Colonic mucosa (tissue), 4 donors: ENCODE measurements at regions not wholly inside any gene's neighbourhood (a gene's known extent, or its start where the extent isn't known, plus 50 kb on each side); places are given as distances from the start of the nearest gene placed in this dataset.

Source experiments
- DNase-seq: peaks from one replicate; pipeline ENCODE4 v3.0.0-alpha.2; 2020
- H3K27ac ChIP-seq: fragments of 200-600 bp; one replicate; pipeline ENCODE4 v1.8.0; 2021
- H3K27me3 ChIP-seq: fragments of 200-600 bp; one replicate; pipeline ENCODE4 v1.8.0; 2021
- H3K36me3 ChIP-seq: fragments of 200-600 bp; one replicate; pipeline ENCODE4 v1.8.0; 2021
- H3K4me1 ChIP-seq: fragments of 200-600 bp; one replicate; pipeline ENCODE4 v1.8.0; 2021; ENCODE audit warnings: mild to moderate bottlenecking
- H3K4me3 ChIP-seq: fragments of 200-600 bp; one replicate; pipeline ENCODE4 v1.8.0; 2021
- H3K9ac ChIP-seq, 2 donors: one replicate each; pipeline ENCODE4 v1.7.0; 2013; ENCODE audit warnings: control low read depth in 2 of 2, low read depth in 2 of 2, low read length in 2 of 2
- H3K9me3 ChIP-seq: fragments of 200-600 bp; one replicate; pipeline ENCODE4 v1.8.0; 2021
- intact Hi-C: fragments of 100-400 bp; cut with DNase I; formaldehyde crosslinking; loops from one replicate; pipeline ENCODE4 v1.14.1; 2022
- TF ChIP-seq, protein P1 (sequence below): fragments of 200-600 bp; IDR thresholded peaks from one replicate; pipeline ENCODE4 v1.8.0; 2022; ENCODE audit warnings: antibody characterized with exemption, mild to moderate bottlenecking
- donor health status: healthy.
- donor health status: DM: no; HTN: no; CAD: no.
- donor health status: DM: no; HTN: no; CAD: no.

- no peak overlapping the region for H3K27ac ChIP-seq
- intact Hi-C loops = no loop called here
- H3K9me3 ChIP-seq = no peaks in the 10 kb centered on the region
- DNase-seq = no peak
- no peaks in the 10 kb centered on the region for H3K36me3 ChIP-seq
- no peaks in the 10 kb centered on the region for H3K4me1 ChIP-seq
- no peak overlapping the region for H3K4me3 ChIP-seq
- H3K9ac ChIP-seq = no peak overlapping the region
- no peaks in the 10 kb centered on the region for H3K27me3 ChIP-seq
- TF ChIP-seq, protein P1, sequence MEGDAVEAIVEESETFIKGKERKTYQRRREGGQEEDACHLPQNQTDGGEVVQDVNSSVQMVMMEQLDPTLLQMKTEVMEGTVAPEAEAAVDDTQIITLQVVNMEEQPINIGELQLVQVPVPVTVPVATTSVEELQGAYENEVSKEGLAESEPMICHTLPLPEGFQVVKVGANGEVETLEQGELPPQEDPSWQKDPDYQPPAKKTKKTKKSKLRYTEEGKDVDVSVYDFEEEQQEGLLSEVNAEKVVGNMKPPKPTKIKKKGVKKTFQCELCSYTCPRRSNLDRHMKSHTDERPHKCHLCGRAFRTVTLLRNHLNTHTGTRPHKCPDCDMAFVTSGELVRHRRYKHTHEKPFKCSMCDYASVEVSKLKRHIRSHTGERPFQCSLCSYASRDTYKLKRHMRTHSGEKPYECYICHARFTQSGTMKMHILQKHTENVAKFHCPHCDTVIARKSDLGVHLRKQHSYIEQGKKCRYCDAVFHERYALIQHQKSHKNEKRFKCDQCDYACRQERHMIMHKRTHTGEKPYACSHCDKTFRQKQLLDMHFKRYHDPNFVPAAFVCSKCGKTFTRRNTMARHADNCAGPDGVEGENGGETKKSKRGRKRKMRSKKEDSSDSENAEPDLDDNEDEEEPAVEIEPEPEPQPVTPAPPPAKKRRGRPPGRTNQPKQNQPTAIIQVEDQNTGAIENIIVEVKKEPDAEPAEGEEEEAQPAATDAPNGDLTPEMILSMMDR = no peak
These were observed 249.0 kb upstream of the SALL1 start for GRCh38 chr16:51399908-51400670.

DNA sequence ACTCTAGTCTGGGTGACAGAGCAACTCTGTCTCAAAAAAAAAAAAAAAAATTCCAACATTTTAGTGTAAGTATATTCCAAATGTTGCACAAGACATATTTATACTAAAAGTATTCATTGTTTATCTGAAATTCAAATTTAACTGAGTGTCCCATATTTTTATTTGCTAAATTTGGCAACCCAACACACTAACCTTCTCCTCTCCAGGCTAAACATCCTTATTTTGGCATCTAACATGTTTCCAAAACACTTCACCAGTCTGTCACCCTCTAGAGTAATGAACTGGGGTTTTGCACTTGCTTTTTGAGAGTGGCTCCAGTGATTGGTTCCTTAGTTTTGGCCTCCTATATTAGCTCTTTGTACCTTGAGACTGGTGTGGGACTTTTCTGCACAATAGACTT lies 243.4 kb upstream of the SALL1 start:
- Histone ChIP-seq H3K36me3 (no peaks in the 10 kb centered on the region), H3K9me3 (no peaks in the 10 kb centered on the region), H3K4me3 (no peak overlapping the region), H3K27me3 (no peaks in the 10 kb centered on the region), H3K27ac (no peak overlapping the region), H3K9ac (no peak overlapping the region), H3K4me1 (no peaks in the 10 kb centered on the region)
- DNase-seq = no peak
- TF ChIP-seq, protein P1 = no peak
- intact Hi-C loops = no loop called here

DNA sequence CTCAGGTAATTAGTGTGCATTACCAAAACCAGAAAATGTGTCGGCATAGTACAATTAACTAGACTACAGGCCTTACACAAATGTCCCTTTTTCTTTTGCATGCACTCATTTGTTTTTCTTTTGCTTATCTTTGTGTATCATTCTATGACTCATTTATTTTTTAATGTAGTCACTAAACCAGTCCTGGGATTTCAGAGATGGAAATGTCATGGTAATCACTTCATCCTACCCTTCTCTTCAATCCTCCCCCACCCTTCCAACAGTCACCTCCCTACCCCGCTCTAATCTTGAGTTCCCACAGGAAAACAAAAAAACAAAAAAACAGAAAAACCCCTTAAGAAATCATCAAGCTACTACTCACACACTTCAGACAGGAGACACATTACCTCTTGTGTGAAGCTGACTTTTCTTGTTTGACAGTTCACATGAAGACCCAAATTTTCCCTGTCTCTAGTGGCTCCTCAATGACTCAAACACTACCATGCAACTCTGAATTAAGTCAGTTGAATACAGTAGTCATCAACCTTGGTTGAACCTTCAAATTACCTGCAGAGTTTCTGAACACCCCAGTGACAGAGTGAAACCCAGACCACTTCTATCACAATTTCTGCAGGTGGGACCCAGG lies 242.4 kb upstream of the SALL1 start:
- H3K9me3 ChIP-seq = no peaks in the 10 kb centered on the region
- H3K36me3 ChIP-seq = no peaks in the 10 kb centered on the region
- H3K27ac ChIP-seq = no peak overlapping the region
- H3K4me1 ChIP-seq = no peaks in the 10 kb centered on the region
- TF ChIP-seq, protein P1 = no peak
- H3K9ac ChIP-seq = no peak overlapping the region
- intact Hi-C loops = no loop called here
- no peaks in the 10 kb centered on the region for H3K27me3 ChIP-seq
- H3K4me3 ChIP-seq = no peak overlapping the region
- DNase-seq = no peak

DNA sequence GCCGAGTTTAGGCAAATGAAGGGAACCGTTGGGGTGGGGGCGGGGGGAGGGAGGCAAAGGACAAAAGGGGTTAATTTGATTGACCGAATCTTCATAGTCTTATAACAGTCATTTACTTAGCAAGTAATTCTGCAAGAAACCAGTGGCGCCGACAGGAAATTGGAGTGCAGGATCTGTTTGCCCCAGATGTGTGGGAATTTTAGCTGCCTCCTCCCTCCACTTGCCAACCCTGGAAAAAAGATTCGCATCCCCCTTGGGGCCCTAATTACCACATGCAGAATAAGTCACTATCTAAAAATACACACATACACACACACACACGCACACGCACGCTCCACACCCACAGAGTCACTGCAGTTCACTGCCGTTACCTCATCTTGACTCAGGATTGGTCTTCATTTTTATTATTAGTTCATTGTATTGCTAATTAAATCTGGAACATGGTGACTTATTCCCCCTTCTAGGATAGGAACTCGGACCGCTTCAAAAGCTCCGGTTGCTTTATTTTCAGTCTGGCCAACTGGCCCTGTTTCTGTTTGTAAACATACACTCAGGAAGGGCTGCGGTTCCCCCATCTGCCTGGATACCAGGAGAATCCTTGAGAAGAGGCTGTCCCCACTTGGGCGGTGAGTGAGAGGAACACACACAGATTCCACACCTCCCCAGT lies 241.6 kb upstream of the SALL1 start:
- H3K27ac ChIP-seq = no peak overlapping the region
- peak; percentile 17 for DNase-seq
- intact Hi-C loops = no loop called here

DNA sequence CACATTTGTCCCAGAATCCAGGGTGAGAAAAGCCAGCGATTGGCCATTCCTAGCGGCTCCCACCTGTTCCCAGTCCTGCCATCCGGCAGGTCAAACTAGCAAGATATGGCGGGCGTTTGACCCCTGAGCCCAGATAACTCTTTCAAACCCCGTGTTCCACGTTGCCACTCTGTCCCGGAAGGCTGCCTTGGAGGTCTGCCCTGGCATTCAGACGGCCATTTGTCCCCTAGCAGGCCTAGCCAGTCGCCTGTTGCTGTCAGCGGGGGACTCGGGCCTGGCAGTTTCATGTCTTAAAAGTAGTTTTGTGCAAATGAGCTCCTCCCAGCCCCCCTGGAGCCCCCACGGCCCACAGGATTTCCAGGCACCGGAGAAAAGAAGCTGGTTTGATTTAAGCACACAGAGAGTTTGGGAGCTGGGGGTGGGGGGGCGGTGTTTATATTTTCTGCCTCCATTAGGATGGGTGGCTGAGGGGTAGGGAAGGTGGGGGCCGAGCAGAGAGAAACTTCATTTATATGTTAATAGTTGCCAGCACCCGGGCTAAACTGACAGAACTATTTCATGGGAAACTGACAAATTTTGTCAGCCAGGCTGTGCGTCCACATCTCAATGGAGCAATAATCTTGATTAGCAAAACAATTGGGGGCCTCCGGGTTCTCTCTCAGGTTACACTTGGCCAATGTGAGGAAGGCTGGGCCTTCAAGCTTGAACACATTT lies 240.9 kb upstream of the SALL1 start:
- DNase-seq = no peak
- Histone ChIP-seq H3K9me3 (no peaks in the 10 kb centered on the region), H3K36me3 (no peaks in the 10 kb centered on the region), H3K4me3 (no peak overlapping the region), H3K9ac (no peak overlapping the region), H3K27me3 (no peaks in the 10 kb centered on the region), H3K4me1 (no peaks in the 10 kb centered on the region), H3K27ac (no peak overlapping the region)
- TF ChIP-seq, protein P1 = no peak
- intact Hi-C loops = no loop called here

More for the DNA sequence above, 241.6 kb upstream of the SALL1 start:
- Histone ChIP-seq H3K9ac (no peak overlapping the region), H3K36me3 (no peaks in the 10 kb centered on the region), H3K4me1 (no peaks in the 10 kb centered on the region), H3K9me3 (no peaks in the 10 kb centered on the region), H3K4me3 (no peak overlapping the region), H3K27me3 (no peaks in the 10 kb centered on the region)
- TF ChIP-seq, protein P1 = no peak
